CD4-positive, CD25-positive, alpha-beta regulatory T cell (primary cell): ENCODE measurements at regions not wholly inside any gene's neighbourhood (a gene's known extent, or its start where the extent isn't known, plus 50 kb on each side); places are given as distances from the start of the nearest gene placed in this dataset.

Experiments
- ATAC-seq, 2 donors: fragments of 150-1000 bp; cut with Tn5 transposase; one replicate each; pipeline ENCODE4 v1.10.0; 2021; ENCODE audit warnings: low read depth in 2 of 2, moderate number of reproducible peaks in 2 of 2, moderate library complexity in 1 of 2
- DNase-seq, 3 donors: peaks; one replicate each; pipeline versions ENCODE4 v3.0.0 to v3.0.0-alpha.2; 2012 to 2022; ENCODE audit warnings: mixed read lengths in 1 of 3
- H3K27ac ChIP-seq: one replicate; pipeline ENCODE4 v1.7.0; 2013; ENCODE audit warnings: mild to moderate bottlenecking, low read length; ENCODE audit not compliant: insufficient read depth, poor library complexity, severe bottlenecking
- H3K27me3 ChIP-seq: one replicate; pipeline ENCODE4 v1.7.0; 2013; ENCODE audit warnings: low read length; ENCODE audit not compliant: control insufficient read depth, insufficient read depth
- H3K36me3 ChIP-seq: one replicate; pipeline ENCODE4 v1.7.0; 2013; ENCODE audit warnings: mild to moderate bottlenecking, low read length, moderate library complexity; ENCODE audit not compliant: control insufficient read depth, insufficient read depth
- H3K4me1 ChIP-seq: 2 replicates; pipeline ENCODE4 v1.7.0; 2013; ENCODE audit warnings: mild to moderate bottlenecking, low read length; ENCODE audit not compliant: insufficient read depth, control insufficient read depth, poor library complexity, severe bottlenecking
- H3K4me3 ChIP-seq: one replicate; pipeline ENCODE4 v1.7.0; 2013; ENCODE audit warnings: low read depth, mild to moderate bottlenecking, low read length, moderate library complexity
- H3K9me3 ChIP-seq, 2 experiments: 1 replicate in 1 of 2; 2 replicates in 1 of 2; pipeline ENCODE4 v1.7.0; 2013; ENCODE audit warnings: low read length in 2 of 2, mild to moderate bottlenecking in 1 of 2, moderate library complexity in 1 of 2; ENCODE audit not compliant: control insufficient read depth in 2 of 2
- H3K27ac Mint-ChIP-seq, 3 donors: one replicate each; pipeline ENCODE4 v1.8.0; 2020 to 2022; ENCODE audit warnings: mild to moderate bottlenecking in 3 of 3, mixed read lengths in 3 of 3, moderate library complexity in 2 of 3
- H3K27me3 Mint-ChIP-seq: one replicate; pipeline ENCODE4 v1.8.0; 2022; ENCODE audit warnings: mild to moderate bottlenecking, mixed read lengths
- H3K36me3 Mint-ChIP-seq: one replicate; pipeline ENCODE4 v1.8.0; 2020; ENCODE audit warnings: mixed read lengths
- H3K4me1 Mint-ChIP-seq, 4 donors: one replicate each; pipeline ENCODE4 v1.8.0; 2020 to 2022; ENCODE audit warnings: mixed read lengths in 4 of 4, mild to moderate bottlenecking in 1 of 4
- H3K4me3 Mint-ChIP-seq, 4 donors: one replicate each; pipeline ENCODE4 v1.8.0; 2020 to 2022; ENCODE audit warnings: mild to moderate bottlenecking in 4 of 4, mixed read lengths in 4 of 4, moderate library complexity in 3 of 4
- H3K9me3 Mint-ChIP-seq, 7 donors: one replicate each; pipeline ENCODE4 v1.8.0; 2020 to 2022; ENCODE audit warnings: mixed read lengths in 7 of 7, mild to moderate bottlenecking in 3 of 7, moderate library complexity in 2 of 7

- Histone ChIP-seq H3K4me1 (no peaks in the 10 kb centered on the region), H3K27me3 (no peaks in the 10 kb centered on the region), H3K4me3 (no peak overlapping the region), H3K36me3 (no peaks in the 10 kb centered on the region), H3K9me3 (peaks cover 0 to 2% of the 10 kb centered on the region in 2 experiments), H3K27ac (no peak overlapping the region)
- Mint-ChIP-seq H3K36me3 (no peaks in the 10 kb centered on the region), H3K9me3 (peaks cover 0 to 10% (median 6%) of the 10 kb centered on the region in 7 donors), H3K4me3 (no peak overlapping the region), H3K4me1 (no peaks in the 10 kb centered on the region), H3K27ac (no peak overlapping the region), H3K27me3 (no peaks in the 10 kb centered on the region)
- DNase-seq (no peak), ATAC-seq (no peak)
Observed at GRCh38 chr5:153224651-153225050, 265.8 kb upstream of the GRIA1 start.

DNA sequence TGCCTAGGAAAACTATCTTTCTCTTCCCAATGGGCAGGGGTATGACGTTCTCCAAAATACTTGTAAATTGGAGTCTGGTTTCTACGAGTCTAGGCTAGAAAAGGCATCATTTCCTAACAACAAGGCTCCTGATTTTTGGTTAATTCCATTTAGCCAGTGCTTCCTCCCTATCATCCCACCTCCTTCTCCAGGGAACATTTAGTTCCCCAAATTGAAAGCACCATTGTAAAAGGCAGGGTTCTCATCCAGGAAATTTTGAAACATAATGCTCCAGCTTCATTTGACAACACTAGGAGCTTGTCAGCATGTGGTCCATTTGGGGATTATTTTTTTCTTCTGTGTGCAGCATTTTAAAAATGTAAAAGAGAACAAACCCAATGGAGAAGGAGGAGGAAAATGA lies 256.5 kb upstream of the GRIA1 start:
- H3K4me1 Mint-ChIP-seq, result no peaks in the 10 kb centered on the region

GRCh38 chr5:153236319-153236718 lies 254.2 kb upstream of the GRIA1 start:
- H3K9me3 ChIP-seq, result no peaks in the 10 kb centered on the region
- H3K36me3 ChIP-seq, result no peaks in the 10 kb centered on the region
- Mint-ChIP-seq H3K27ac (no peak overlapping the region), H3K4me1 (no peaks in the 10 kb centered on the region), H3K9me3 (peaks cover 0 to 15% (median 5%) of the 10 kb centered on the region in 7 donors), H3K4me3 (no peak overlapping the region), H3K27me3 (no peaks in the 10 kb centered on the region), H3K36me3 (no peaks in the 10 kb centered on the region)
- no peak overlapping the region for H3K27ac ChIP-seq
- DNase-seq (no peak), ATAC-seq (no peak)
- H3K4me1 ChIP-seq, result no peaks in the 10 kb centered on the region
- H3K4me3 ChIP-seq, result no peak overlapping the region
- H3K27me3 ChIP-seq, result no peaks in the 10 kb centered on the region

More for the DNA sequence above, 256.5 kb upstream of the GRIA1 start:
- Mint-ChIP-seq H3K4me3 (no peak overlapping the region), H3K27ac (no peak overlapping the region), H3K36me3 (no peaks in the 10 kb centered on the region), H3K27me3 (no peaks in the 10 kb centered on the region), H3K9me3 (peaks cover 3 to 17% (median 6%) of the 10 kb centered on the region in 7 donors)
- no peaks in the 10 kb centered on the region for H3K36me3 ChIP-seq
- H3K27me3 ChIP-seq, result no peaks in the 10 kb centered on the region
- H3K27ac ChIP-seq, result no peak overlapping the region
- H3K4me3 ChIP-seq, result no peak overlapping the region
- ATAC-seq, result no peak
- no peaks in the 10 kb centered on the region for H3K4me1 ChIP-seq
- DNase-seq, result no peak
- H3K9me3 ChIP-seq, result no peaks in the 10 kb centered on the region

GRCh38 chr5:153237671-153238332 lies 252.7 kb upstream of the GRIA1 start:
- Histone ChIP-seq H3K27ac (no peak overlapping the region), H3K27me3 (no peaks in the 10 kb centered on the region), H3K9me3 (no peaks in the 10 kb centered on the region), H3K4me3 (no peak overlapping the region), H3K4me1 (no peaks in the 10 kb centered on the region), H3K36me3 (no peaks in the 10 kb centered on the region)
- DNase-seq, result no peak
- ATAC-seq, result no peak
- Mint-ChIP-seq H3K27me3 (no peaks in the 10 kb centered on the region), H3K4me3 (no peak overlapping the region), H3K9me3 (peaks cover 3 to 14% (median 5%) of the 10 kb centered on the region in 7 donors), H3K4me1 (no peaks in the 10 kb centered on the region), H3K36me3 (no peaks in the 10 kb centered on the region), H3K27ac (no peak overlapping the region)

- H3K4me3 Mint-ChIP-seq, result no peak overlapping the region
Observed at GRCh38 chr5:153257381-153257780, 233.1 kb upstream of the GRIA1 start.

GRCh38 chr5:153258469-153258868 lies 232.0 kb upstream of the GRIA1 start:
- no peaks in the 10 kb centered on the region for H3K9me3 ChIP-seq
- no peaks in the 10 kb centered on the region for H3K36me3 ChIP-seq
- Mint-ChIP-seq H3K27ac (no peak overlapping the region), H3K36me3 (no peaks in the 10 kb centered on the region), H3K27me3 (no peaks in the 10 kb centered on the region), H3K9me3 (peaks cover 0 to 9% (median 6%) of the 10 kb centered on the region in 7 donors), H3K4me1 (no peaks in the 10 kb centered on the region), H3K4me3 (no peak overlapping the region)
- no peak overlapping the region for H3K4me3 ChIP-seq
- ATAC-seq, result no peak
- DNase-seq, result no peak
- no peaks in the 10 kb centered on the region for H3K4me1 ChIP-seq
- no peak overlapping the region for H3K27ac ChIP-seq
- no peaks in the 10 kb centered on the region for H3K27me3 ChIP-seq

More at GRCh38 chr5:153257381-153257780, 233.1 kb upstream of the GRIA1 start:
- Histone ChIP-seq H3K9me3 (no peaks in the 10 kb centered on the region), H3K4me3 (no peak overlapping the region), H3K36me3 (no peaks in the 10 kb centered on the region), H3K4me1 (no peaks in the 10 kb centered on the region), H3K27ac (no peak overlapping the region), H3K27me3 (no peaks in the 10 kb centered on the region)
- ATAC-seq (no peak), DNase-seq (no peak)
- H3K4me1 Mint-ChIP-seq, result no peaks in the 10 kb centered on the region
- no peaks in the 10 kb centered on the region for H3K27me3 Mint-ChIP-seq
- H3K27ac Mint-ChIP-seq, result no peak overlapping the region
- no peaks in the 10 kb centered on the region for H3K36me3 Mint-ChIP-seq
- peaks cover 4 to 14% (median 7%) of the 10 kb centered on the region in 7 donors for H3K9me3 Mint-ChIP-seq

DNA sequence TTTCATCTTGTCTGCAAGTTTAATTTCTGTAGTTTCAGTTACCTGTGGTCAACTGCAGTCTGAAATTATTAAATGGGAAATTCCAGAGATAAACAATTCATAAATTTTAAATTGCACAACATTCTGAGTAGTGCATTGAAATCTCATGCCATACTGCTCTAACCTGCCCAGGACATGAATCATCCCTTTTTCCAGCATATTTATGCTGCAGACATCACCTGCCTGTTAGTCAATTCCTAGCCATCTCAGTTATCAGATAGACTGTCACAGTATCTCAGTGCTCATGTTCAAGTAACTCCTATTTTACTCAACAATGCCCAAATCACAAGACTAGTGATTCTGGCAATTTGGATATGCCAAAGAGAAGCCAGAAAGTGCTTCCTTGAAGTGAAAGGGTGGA lies 223.0 kb upstream of the GRIA1 start:
- Mint-ChIP-seq H3K4me3 (no peak overlapping the region), H3K27me3 (no peaks in the 10 kb centered on the region), H3K4me1 (no peaks in the 10 kb centered on the region), H3K27ac (no peak overlapping the region), H3K36me3 (no peaks in the 10 kb centered on the region), H3K9me3 (peaks cover 0 to 18% (median 3%) of the 10 kb centered on the region in 7 donors)
- Histone ChIP-seq H3K4me1 (no peaks in the 10 kb centered on the region), H3K4me3 (no peak overlapping the region), H3K36me3 (no peaks in the 10 kb centered on the region), H3K27ac (no peak overlapping the region), H3K27me3 (no peaks in the 10 kb centered on the region), H3K9me3 (no peaks in the 10 kb centered on the region)
- no peak for DNase-seq
- no peak for ATAC-seq

DNA sequence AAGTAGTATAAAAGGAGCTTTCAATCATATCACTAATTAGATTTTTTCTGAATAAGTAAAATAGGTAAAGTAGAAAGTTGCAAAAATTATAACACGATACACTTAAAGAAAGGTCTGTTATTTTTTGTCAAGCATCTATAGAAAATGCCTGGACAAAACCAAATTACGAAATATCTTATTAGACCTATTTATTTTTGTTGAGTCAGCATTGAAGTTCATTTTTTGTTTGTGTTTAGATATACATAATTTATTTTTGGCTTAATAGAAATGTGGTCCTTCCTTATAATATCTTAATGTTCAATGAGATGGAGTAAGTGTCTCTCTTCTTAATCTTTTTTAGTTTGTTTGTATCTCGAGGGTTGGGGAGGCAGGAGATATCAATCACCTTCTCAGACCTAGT lies 214.8 kb upstream of the GRIA1 start:
- Histone ChIP-seq H3K4me1 (no peaks in the 10 kb centered on the region), H3K27ac (no peak overlapping the region), H3K4me3 (no peak overlapping the region), H3K27me3 (no peaks in the 10 kb centered on the region), H3K9me3 (peaks cover 0 to 3% of the 10 kb centered on the region in 2 experiments), H3K36me3 (no peaks in the 10 kb centered on the region)
- Mint-ChIP-seq H3K4me1 (no peaks in the 10 kb centered on the region), H3K27ac (no peak overlapping the region), H3K4me3 (no peak overlapping the region), H3K27me3 (no peaks in the 10 kb centered on the region), H3K9me3 (peaks cover 0 to 22% (median 4%) of the 10 kb centered on the region in 7 donors), H3K36me3 (no peaks in the 10 kb centered on the region)
- no peak for ATAC-seq
- no peak for DNase-seq
